OCI-LY7 (cell line): ENCODE measurements at regions not wholly inside any gene's neighbourhood (a gene's known extent, or its start where the extent isn't known, plus 50 kb on each side); places are given as distances from the start of the nearest gene placed in this dataset.

Experiments
- BruUV-seq: library from RNA; stranded (reverse); fragments of 400-500 nt; replicated peaks from 2 replicates; lab custom pipeline; 2021; lab: Mats Ljungman, UMichigan
- CTCF ChIA-PET: fragments of 300-600 bp; sonication (Branson Sonifier 250); formaldehyde crosslinking; loops from one replicate; lab custom pipeline; 2022; ENCODE audit warnings: antibody characterized with exemption; ENCODE audit not compliant: unreplicated experiment; lab: Charles Lee
- POLR2A ChIA-PET: fragments of 300-600 bp; sonication (Branson Sonifier 250); formaldehyde crosslinking; loops from one replicate; lab custom pipeline; 2022; ENCODE audit warnings: antibody characterized with exemption; lab: Charles Lee
- DNase-seq: peaks from one replicate; pipeline ENCODE4 v3.0.0-alpha.2; 2015; ENCODE audit warnings: low spot score
- H2AFZ ChIP-seq: fragments of 200-600 bp; sonication (generic), shearing (Covaris generic); 2 replicates; pipeline ENCODE4 v1.6.1; 2014; ENCODE audit warnings: mild to moderate bottlenecking, antibody characterized with exemption, low read length, moderate library complexity
- H3K27ac ChIP-seq: fragments of 200-600 bp; sonication (generic); 2 replicates; pipeline ENCODE4 v1.5.1; 2014; ENCODE audit warnings: mixed run types, low read depth, mild to moderate bottlenecking, moderate library complexity, low read length, inconsistent platforms; ENCODE audit not compliant: poor library complexity, severe bottlenecking
- H3K36me3 ChIP-seq: fragments of 200-600 bp; sonication (generic); 2 replicates; pipeline ENCODE4 v1.6.1; 2014; ENCODE audit warnings: mild to moderate bottlenecking, antibody characterized with exemption, low read length, moderate library complexity, mixed read lengths; ENCODE audit not compliant: insufficient read depth
- H3K4me1 ChIP-seq: fragments of 200-600 bp; sonication (generic); 2 replicates; pipeline ENCODE4 v1.5.1; 2014; ENCODE audit warnings: mild to moderate bottlenecking, low read length; ENCODE audit not compliant: insufficient read depth, poor library complexity, severe bottlenecking
- H3K4me2 ChIP-seq: fragments of 200-600 bp; sonication (generic); 2 replicates; pipeline ENCODE4 v1.6.1; 2014; ENCODE audit warnings: mild to moderate bottlenecking, low read length
- H3K4me3 ChIP-seq: fragments of 200-600 bp; sonication (generic); 2 replicates; pipeline ENCODE4 v1.5.1; 2014; ENCODE audit warnings: mild to moderate bottlenecking, low read depth, low read length; ENCODE audit not compliant: poor library complexity, severe bottlenecking
- H3K79me2 ChIP-seq: fragments of 200-600 bp; sonication (generic); 2 replicates; pipeline ENCODE4 v1.6.1; 2016; ENCODE audit warnings: low read depth, mild to moderate bottlenecking, low read length, moderate library complexity, mixed read lengths; ENCODE audit not compliant: insufficient read depth
- H3K9me2 ChIP-seq: fragments of 200-600 bp; sonication (generic); 2 replicates; pipeline ENCODE4 v1.6.1; 2016; ENCODE audit warnings: mild to moderate bottlenecking, low read length, mixed read lengths; ENCODE audit not compliant: insufficient read depth
- H3K9me3 ChIP-seq: fragments of 200-600 bp; sonication (generic); 2 replicates; pipeline ENCODE4 v1.6.1; 2014; ENCODE audit warnings: mild to moderate bottlenecking, mixed run types, low read length, mixed read lengths
- H4K20me1 ChIP-seq: fragments of 200-600 bp; sonication (generic); 2 replicates; pipeline ENCODE4 v1.6.1; 2014; ENCODE audit warnings: mild to moderate bottlenecking, antibody characterized with exemption, low read length, moderate library complexity, mixed read lengths; ENCODE audit not compliant: insufficient read depth
- CTCF ChIP-seq: fragments of 200-600 bp; sonication (generic); conservative IDR thresholded peaks from 2 replicates; pipeline ENCODE4 v1.5.1; 2014; ENCODE audit warnings: mild to moderate bottlenecking, antibody characterized with exemption, low read length, moderate library complexity, mixed read lengths
- EZH2phosphoT487 ChIP-seq: fragments of 200-600 bp; sonication (generic); IDR thresholded peaks from 2 replicates; pipeline ENCODE4 v1.6.1; 2018; ENCODE audit warnings: low read depth, borderline replicate concordance, mild to moderate bottlenecking, mixed run types, antibody characterized with exemption, low read length, moderate library complexity, mixed read lengths
- intact Hi-C: fragments of 100-400 bp; cut with micrococcal nuclease; formaldehyde crosslinking; loops from one replicate; pipeline ENCODE4 v1.10.0; 2022; ENCODE audit not compliant: unreplicated experiment

- H2AFZ ChIP-seq = no peak overlapping the region
- CTCF ChIA-PET = no interaction called here
- TF ChIP-seq CTCF = no peak
- no peaks in the 10 kb centered on the region for H3K9me3 ChIP-seq
- H3K9me2 ChIP-seq = no peaks in the 10 kb centered on the region
- no peak for DNase-seq
- no peak overlapping the region for H3K27ac ChIP-seq
- BruUV-seq = no TSS peak
- H3K36me3 ChIP-seq = no peaks in the 10 kb centered on the region
- no peak overlapping the region for H3K4me3 ChIP-seq
- no peaks in the 10 kb centered on the region for H4K20me1 ChIP-seq
- H3K79me2 ChIP-seq = no peaks in the 10 kb centered on the region
- no peaks in the 10 kb centered on the region for H3K4me1 ChIP-seq
- H3K4me2 ChIP-seq = no peak overlapping the region
- POLR2A ChIA-PET = no interaction called here
- intact Hi-C loops = no loop called here
These were observed 209.3 kb downstream of the TDRD15 start for GRCh38 chr2:21332993-21333625.

- intact Hi-C loops = no loop called here
- no peak overlapping the region for H3K27ac ChIP-seq
- H4K20me1 ChIP-seq = no peaks in the 10 kb centered on the region
- H3K79me2 ChIP-seq = no peaks in the 10 kb centered on the region
- BruUV-seq = no TSS peak
- CTCF ChIA-PET = no interaction called here
- POLR2A ChIA-PET = interaction anchor here (0.7 kb wide), 1 partner anchor 10 kb away, joined by 3 read pairs; no protein-coding TSS in a partner anchor
- H3K9me3 ChIP-seq = no peaks in the 10 kb centered on the region
- H2AFZ ChIP-seq = no peak overlapping the region
- H3K4me3 ChIP-seq = no peak overlapping the region
- TF ChIP-seq CTCF = no peak
- no peak for TF ChIP-seq EZH2phosphoT487
- H3K4me2 ChIP-seq = no peak overlapping the region
- H3K36me3 ChIP-seq = no peaks in the 10 kb centered on the region
- no peaks in the 10 kb centered on the region for H3K9me2 ChIP-seq
- DNase-seq = no peak
- H3K4me1 ChIP-seq = no peaks in the 10 kb centered on the region
These were observed 209.9 kb downstream of the TDRD15 start for GRCh38 chr2:21333684-21334083.

- H3K9me3 ChIP-seq = no peaks in the 10 kb centered on the region
- no TSS peak for BruUV-seq
These were observed 223.2 kb downstream of the TDRD15 start for GRCh38 chr2:21346984-21347383.

More at GRCh38 chr2:21346984-21347383, 223.2 kb downstream of the TDRD15 start:
- H3K27ac ChIP-seq = no peak overlapping the region
- no peak overlapping the region for H3K4me2 ChIP-seq
- no peaks in the 10 kb centered on the region for H4K20me1 ChIP-seq
- no peak for DNase-seq
- H2AFZ ChIP-seq = no peak overlapping the region
- H3K4me3 ChIP-seq = no peak overlapping the region
- H3K79me2 ChIP-seq = no peaks in the 10 kb centered on the region
- no peak for TF ChIP-seq EZH2phosphoT487
- TF ChIP-seq CTCF = no peak
- H3K9me2 ChIP-seq = no peaks in the 10 kb centered on the region
- POLR2A ChIA-PET = no interaction called here
- no peaks in the 10 kb centered on the region for H3K36me3 ChIP-seq
- CTCF ChIA-PET = no interaction called here
- intact Hi-C loops = no loop called here
- H3K4me1 ChIP-seq = no peaks in the 10 kb centered on the region
